ENCODE measurements at regions not wholly inside any gene's neighbourhood (a gene's known extent, or its start where the extent isn't known, plus 50 kb on each side); places are given as distances from the start of the nearest gene placed in this dataset.

GRCh38 chr4:31908261-31908660 is 1188.1 kb downstream of the PCDH7 start:
- no peak overlapping the region for H3K27ac ChIP-seq
- ATAC-seq (no peak), DNase-seq (ENCODE audit: low read depth in 1 of 2, low spot score in 1 of 2) (no peak), FAIRE-seq (no peak)
- TF ChIP-seq GATA3 (IDR thresholded peaks at IDR 0.05; ENCODE audit: borderline replicate concordance) (no peak), CBX2 (IDR thresholded peaks at IDR 0.05; ENCODE audit: borderline replicate concordance, low read depth) (no peak), CTCF (IDR thresholded peaks at IDR 0.05) (no peak), SMC3 (IDR thresholded peaks at IDR 0.05) (no peak), HDAC2 (IDR thresholded peaks at IDR 0.05) (no peak), NPAS2 (CRISPR knock-in tag; IDR thresholded peaks at IDR 0.05; ENCODE audit: borderline replicate concordance) (no peak), ZC3H11A (IDR thresholded peaks at IDR 0.05) (no peak), POLR2AphosphoS2 (conservative IDR thresholded peaks at IDR 0.05; ENCODE audit: low read length) (no peak), BHLHE40 (IDR thresholded peaks at IDR 0.05; ENCODE audit: low read depth, low read length) (no peak), RFX5 (IDR thresholded peaks at IDR 0.05) (no peak), ZFP36 (IDR thresholded peaks at IDR 0.05; ENCODE audit: borderline replicate concordance, partially characterized antibody) (no peak), NFE2L2 (conservative IDR thresholded peaks at IDR 0.05; ENCODE audit: low read length) (no peak), FOXS1 (CRISPR knock-in tag; IDR thresholded peaks at IDR 0.05) (no peak), E2F6 (IDR thresholded peaks at IDR 0.05; ENCODE audit: borderline replicate concordance, low read depth) (no peak), CEBPB (IDR thresholded peaks at IDR 0.05) (no peak), RAD21 (conservative IDR thresholded peaks at IDR 0.05 in 1 of 2, IDR thresholded peaks at IDR 0.05 in 1 of 2) (no peak), PHF8 (IDR thresholded peaks at IDR 0.05; ENCODE audit: borderline replicate concordance, low read depth) (no peak), KDM5A (IDR thresholded peaks at IDR 0.05) (no peak), RCOR1 (IDR thresholded peaks at IDR 0.05; ENCODE audit: low read depth, low read length) (no peak)
- no peak overlapping the region for H3K4me3 ChIP-seq
- H3K4me1 ChIP-seq = no peaks in the 10 kb centered on the region
- H3K9me3 ChIP-seq = no peaks in the 10 kb centered on the region
- POLR2A ChIA-PET = no interaction called here
- no peak overlapping the region for H3K4me2 ChIP-seq
- WGBS (ENCODE audit: missing lambda C conversion rate) = 4% methylated on average over 3 of the region's 3 CpGs
- CTCF ChIA-PET = no interaction called here

- FAIRE-seq (no peak), DNase-seq (ENCODE audit: low read depth in 1 of 2, low spot score in 1 of 2) (no peak), ATAC-seq (no peak)
- ChIA-PET POLR2A (no interaction called here), CTCF (no interaction called here)
- no peak for TF ChIP-seq CEBPB (IDR thresholded peaks at IDR 0.05)
- TF ChIP-seq FOSB (CRISPR knock-in tag; IDR thresholded peaks at IDR 0.05) = no peak
- TF ChIP-seq USF2 (IDR thresholded peaks at IDR 0.05) = no peak
- TF ChIP-seq HOXB5 (CRISPR knock-in tag; IDR thresholded peaks at IDR 0.05) = no peak
- no peak for TF ChIP-seq REST (IDR thresholded peaks at IDR 0.05)
- Histone ChIP-seq H3K4me2 (no peak overlapping the region), H3K9me3 (no peaks in the 10 kb centered on the region), H3K27ac (no peak overlapping the region), H3K4me1 (no peaks in the 10 kb centered on the region), H3K4me3 (no peak overlapping the region)
- 27% methylated on average over 1 of the region's 1 CpG for WGBS (ENCODE audit: missing lambda C conversion rate)
Observed at GRCh38 chr4:31917334-31917733, 1197.2 kb downstream of the PCDH7 start.
